ENCODE measurements at regions not wholly inside any gene's neighbourhood (a gene's known extent, or its start where the extent isn't known, plus 50 kb on each side); places are given as distances from the start of the nearest gene placed in this dataset. TPM values are rescaled to one million over a fixed set of nuclear protein-coding genes. Genes with fewer than 3 reads are reported as not detected.
"Not testable (repeated sequence)": the region's sequence is repeated elsewhere in the genome, so short reads cannot be mapped to it uniquely, and the experiment has no call there.

DNA sequence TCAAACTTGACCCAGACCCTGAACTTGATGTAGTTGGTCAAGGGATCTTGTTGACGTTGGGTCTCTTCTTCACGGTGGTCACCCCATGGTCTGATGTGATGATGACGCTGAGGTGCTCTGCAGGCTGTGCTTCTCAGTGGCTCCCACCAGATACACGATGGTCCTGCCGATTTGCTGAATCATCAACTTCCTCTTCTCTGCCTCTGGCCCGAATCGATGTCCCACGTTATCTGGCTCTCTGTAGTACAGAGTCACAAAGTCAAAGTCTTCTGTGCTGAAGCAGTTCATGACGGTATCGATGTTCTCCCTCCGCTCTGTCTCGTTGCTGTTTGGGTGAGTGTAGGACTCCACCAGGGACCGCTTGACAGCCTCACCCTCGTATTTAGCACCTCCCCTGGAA, 58.5 kb upstream of the ZNF195 start:
- H3K4me2 ChIP-seq (ENCODE audit: low read depth, low read length, poor library complexity, severe bottlenecking); DNase-seq; H3K36me3 ChIP-seq (ENCODE audit: insufficient read depth, low read length): not testable (repeated sequence)

DNA sequence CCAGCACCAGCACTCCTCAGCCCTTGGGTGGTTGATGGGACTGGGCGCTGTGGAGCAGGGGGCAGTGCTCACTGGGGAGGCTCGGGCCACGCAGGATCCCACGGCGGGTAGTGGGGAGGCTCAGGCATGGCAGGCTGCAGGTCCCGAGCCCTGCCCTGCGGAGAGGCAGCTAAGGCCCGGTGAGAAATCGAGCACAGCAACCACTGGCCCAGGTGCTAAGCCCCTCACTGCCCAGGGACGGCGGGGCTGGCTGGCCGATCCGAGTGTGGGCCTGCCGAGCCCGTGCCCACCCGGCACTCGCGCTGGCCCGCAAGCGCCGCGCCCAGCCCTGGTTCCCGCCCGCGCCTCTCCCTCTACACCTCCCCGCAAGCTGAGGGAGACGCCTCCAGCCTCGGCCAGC, 56.0 kb upstream of the ZNF195 start:
- Histone ChIP-seq H3K9me3 (ENCODE audit: low read length) (no peaks in the 10 kb centered on the region), H3K9me2 (replicated peaks; ENCODE audit: insufficient read depth, low read length) (no peaks in the 10 kb centered on the region), H4K20me1 (ENCODE audit: insufficient read depth, low read depth, low read length) (no peaks in the 10 kb centered on the region), H3K27ac (ENCODE audit: low read length) (no peak overlapping the region), H3K9ac (ENCODE audit: low read length) (no peak overlapping the region), H3K36me3 (ENCODE audit: insufficient read depth, low read length) (no peaks in the 10 kb centered on the region), H3K4me3 (ENCODE audit: low read length) (no peak overlapping the region), H2AFZ (ENCODE audit: low read length) (no peak overlapping the region), H3K27me3 (ENCODE audit: low read length) (no peaks in the 10 kb centered on the region), H3K79me2 (ENCODE audit: low read length) (no peaks in the 10 kb centered on the region), H3K4me2 (ENCODE audit: low read depth, low read length, poor library complexity, severe bottlenecking) (no peak overlapping the region), H3K4me1 (ENCODE audit: low read length) (no peaks in the 10 kb centered on the region)
- no peak for DNase-seq

More for the DNA sequence above, 58.5 kb upstream of the ZNF195 start:
- not testable (repeated sequence) for H2AFZ ChIP-seq (ENCODE audit: low read length); H3K27me3 ChIP-seq (ENCODE audit: low read length); H4K20me1 ChIP-seq (ENCODE audit: insufficient read depth, low read depth, low read length); H3K4me1 ChIP-seq (ENCODE audit: low read length); H3K79me2 ChIP-seq (ENCODE audit: low read length); H3K9ac ChIP-seq (ENCODE audit: low read length); H3K9me3 ChIP-seq (ENCODE audit: low read length); H3K4me3 ChIP-seq (ENCODE audit: low read length); H3K27ac ChIP-seq (ENCODE audit: low read length); H3K9me2 ChIP-seq (replicated peaks; ENCODE audit: insufficient read depth, low read length)

DNA sequence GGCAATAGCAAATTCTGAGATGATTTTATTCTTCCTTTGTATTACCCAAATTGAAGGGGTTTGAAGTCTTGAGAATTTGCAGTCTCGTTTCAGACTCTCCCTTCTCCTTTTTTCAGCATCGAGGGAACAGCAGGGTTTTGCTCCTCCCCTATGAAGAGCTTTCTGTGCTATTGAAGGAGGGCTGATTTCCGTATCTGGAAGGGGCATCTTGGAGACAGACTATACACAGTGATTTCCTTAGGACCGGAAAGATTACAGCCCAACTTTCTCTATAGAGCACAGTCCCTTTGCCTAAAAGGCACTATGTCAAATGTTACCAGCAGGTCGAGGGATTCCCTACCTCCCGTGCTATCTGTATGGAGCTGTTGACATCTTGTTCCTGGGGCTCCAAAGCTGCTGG, 50.2 kb upstream of the ZNF195 start:
- not testable (repeated sequence) for H4K20me1 ChIP-seq (ENCODE audit: insufficient read depth, low read depth, low read length); H3K79me2 ChIP-seq (ENCODE audit: low read length); H3K9me3 ChIP-seq (ENCODE audit: low read length); H2AFZ ChIP-seq (ENCODE audit: low read length); H3K27ac ChIP-seq (ENCODE audit: low read length); H3K36me3 ChIP-seq (ENCODE audit: insufficient read depth, low read length); H3K4me1 ChIP-seq (ENCODE audit: low read length); H3K4me2 ChIP-seq (ENCODE audit: low read depth, low read length, poor library complexity, severe bottlenecking); DNase-seq; H3K27me3 ChIP-seq (ENCODE audit: low read length); H3K4me3 ChIP-seq (ENCODE audit: low read length); H3K9me2 ChIP-seq (replicated peaks; ENCODE audit: insufficient read depth, low read length); H3K9ac ChIP-seq (ENCODE audit: low read length)

Small RNA genes in the stretch of these regions (small RNA-seq; reads per million reads assigned to genes)
- not detected for gene SNRPCP5

Data from Karpas-422 (cell line).